ENCODE measurements at regions not wholly inside any gene's neighbourhood (a gene's known extent, or its start where the extent isn't known, plus 50 kb on each side); places are given as distances from the start of the nearest gene placed in this dataset.

- no peak for TF ChIP-seq CTCF (conservative IDR thresholded peaks at IDR 0.05)
- H3K27me3 Mint-ChIP-seq (ENCODE audit: insufficient read depth): no peaks in the 10 kb centered on the region
- Histone ChIP-seq H3K9ac (ENCODE audit: extremely low read depth, low read length, poor library complexity, severe bottlenecking) (no peak overlapping the region), H3K4me1 (ENCODE audit: control insufficient read depth, insufficient read depth, low read length) (no peaks in the 10 kb centered on the region), H3K27ac (ENCODE audit: low read depth, low read length) (no peak overlapping the region), H3K4me3 (ENCODE audit: low read length) (no peak overlapping the region), H3K27me3 (ENCODE audit: control insufficient read depth, insufficient read depth, low read length, poor library complexity, severe bottlenecking) (no peaks in the 10 kb centered on the region), H3K36me3 (ENCODE audit: control insufficient read depth, insufficient read depth, low read length) (no peaks in the 10 kb centered on the region), H3K9me3 (ENCODE audit: control insufficient read depth, low read length) (no peaks in the 10 kb centered on the region)
- 93 to 100% methylated on average over 2 to 9 of the region's 9 CpGs for WGBS, 2 experiments (ENCODE audit: insufficient coverage in 1 of 2, insufficient read length in 1 of 2)
- no peaks in the 10 kb centered on the region for H3K36me3 Mint-ChIP-seq (ENCODE audit: low read depth)
- no peaks in the 10 kb centered on the region for H3K9me3 Mint-ChIP-seq
- H3K4me3 Mint-ChIP-seq: no peak overlapping the region
- peaks cover 1% of the 10 kb centered on the region for H3K4me1 Mint-ChIP-seq
- no peak overlapping the region for H3K27ac Mint-ChIP-seq
- DNase-seq: no peak
These were observed 644.7 kb downstream of the VRK1 start for GRCh38 chr14:97441740-97442362.

- H3K4me1 Mint-ChIP-seq: peaks cover 1% of the 10 kb centered on the region
- H3K9me3 Mint-ChIP-seq: no peaks in the 10 kb centered on the region
- Histone ChIP-seq H3K9me3 (ENCODE audit: control insufficient read depth, low read length) (no peaks in the 10 kb centered on the region), H3K27me3 (ENCODE audit: control insufficient read depth, insufficient read depth, low read length, poor library complexity, severe bottlenecking) (no peaks in the 10 kb centered on the region), H3K9ac (ENCODE audit: extremely low read depth, low read length, poor library complexity, severe bottlenecking) (no peak overlapping the region), H3K4me1 (ENCODE audit: control insufficient read depth, insufficient read depth, low read length) (no peaks in the 10 kb centered on the region), H3K36me3 (ENCODE audit: control insufficient read depth, insufficient read depth, low read length) (no peaks in the 10 kb centered on the region), H3K4me3 (ENCODE audit: low read length) (no peak overlapping the region), H3K27ac (ENCODE audit: low read depth, low read length) (no peak overlapping the region)
- TF ChIP-seq CTCF (conservative IDR thresholded peaks at IDR 0.05): no peak
- 95 to 100% methylated on average over 2 of the region's 2 CpGs for WGBS, 2 experiments (ENCODE audit: insufficient coverage in 1 of 2, insufficient read length in 1 of 2)
- H3K27me3 Mint-ChIP-seq (ENCODE audit: insufficient read depth): no peaks in the 10 kb centered on the region
- no peak for DNase-seq
- H3K36me3 Mint-ChIP-seq (ENCODE audit: low read depth): no peaks in the 10 kb centered on the region
- H3K4me3 Mint-ChIP-seq: no peak overlapping the region
- H3K27ac Mint-ChIP-seq: no peak overlapping the region
These were observed 645.2 kb downstream of the VRK1 start for GRCh38 chr14:97442363-97442762.

GRCh38 chr14:97443412-97443811 lies 646.2 kb downstream of the VRK1 start:
- Histone ChIP-seq H3K9me3 (ENCODE audit: control insufficient read depth, low read length) (no peaks in the 10 kb centered on the region), H3K4me3 (ENCODE audit: low read length) (no peak overlapping the region), H3K4me1 (ENCODE audit: control insufficient read depth, insufficient read depth, low read length) (no peaks in the 10 kb centered on the region), H3K36me3 (ENCODE audit: control insufficient read depth, insufficient read depth, low read length) (no peaks in the 10 kb centered on the region), H3K27me3 (ENCODE audit: control insufficient read depth, insufficient read depth, low read length, poor library complexity, severe bottlenecking) (no peaks in the 10 kb centered on the region), H3K27ac (ENCODE audit: low read depth, low read length) (no peak overlapping the region), H3K9ac (ENCODE audit: extremely low read depth, low read length, poor library complexity, severe bottlenecking) (no peak overlapping the region)
- Mint-ChIP-seq H3K27me3 (ENCODE audit: insufficient read depth) (no peaks in the 10 kb centered on the region), H3K9me3 (no peaks in the 10 kb centered on the region), H3K27ac (no peak overlapping the region), H3K4me3 (no peak overlapping the region), H3K36me3 (ENCODE audit: low read depth) (no peaks in the 10 kb centered on the region), H3K4me1 (peaks cover 1% of the 10 kb centered on the region)
- WGBS, 2 experiments (ENCODE audit: insufficient coverage in 1 of 2, insufficient read length in 1 of 2): 70 to 88% methylated on average over 2 to 3 of the region's 3 CpGs
- no peak for TF ChIP-seq CTCF (conservative IDR thresholded peaks at IDR 0.05)
- DNase-seq: no peak

Data from endodermal cell (in vitro differentiated cells).